ENCODE measurements at regions not wholly inside any gene's neighbourhood (a gene's known extent, or its start where the extent isn't known, plus 50 kb on each side); places are given as distances from the start of the nearest gene placed in this dataset.

- TF ChIP-seq YY1 (IDR thresholded peaks at IDR 0.05; ENCODE audit: low read depth, low read length) (no peak), KDM5A (IDR thresholded peaks at IDR 0.05; ENCODE audit: low read length) (no peak), POLR2A (IDR thresholded peaks at IDR 0.05; ENCODE audit: control extremely low read depth in 1 of 2, low read depth in 2 of 2, low read length in 2 of 2) (no peak), RAD21 (IDR thresholded peaks at IDR 0.05 in 1 of 2, conservative IDR thresholded peaks at IDR 0.05 in 1 of 2; ENCODE audit: low read depth in 2 of 2, low read length in 2 of 2) (no peak)
Measured at GRCh38 chr3:20336572-20336971, 150.6 kb upstream of the SGO1 start (continued).
